ENCODE measurements at regions not wholly inside any gene's neighbourhood (a gene's known extent, or its start where the extent isn't known, plus 50 kb on each side); places are given as distances from the start of the nearest gene placed in this dataset.

DNA sequence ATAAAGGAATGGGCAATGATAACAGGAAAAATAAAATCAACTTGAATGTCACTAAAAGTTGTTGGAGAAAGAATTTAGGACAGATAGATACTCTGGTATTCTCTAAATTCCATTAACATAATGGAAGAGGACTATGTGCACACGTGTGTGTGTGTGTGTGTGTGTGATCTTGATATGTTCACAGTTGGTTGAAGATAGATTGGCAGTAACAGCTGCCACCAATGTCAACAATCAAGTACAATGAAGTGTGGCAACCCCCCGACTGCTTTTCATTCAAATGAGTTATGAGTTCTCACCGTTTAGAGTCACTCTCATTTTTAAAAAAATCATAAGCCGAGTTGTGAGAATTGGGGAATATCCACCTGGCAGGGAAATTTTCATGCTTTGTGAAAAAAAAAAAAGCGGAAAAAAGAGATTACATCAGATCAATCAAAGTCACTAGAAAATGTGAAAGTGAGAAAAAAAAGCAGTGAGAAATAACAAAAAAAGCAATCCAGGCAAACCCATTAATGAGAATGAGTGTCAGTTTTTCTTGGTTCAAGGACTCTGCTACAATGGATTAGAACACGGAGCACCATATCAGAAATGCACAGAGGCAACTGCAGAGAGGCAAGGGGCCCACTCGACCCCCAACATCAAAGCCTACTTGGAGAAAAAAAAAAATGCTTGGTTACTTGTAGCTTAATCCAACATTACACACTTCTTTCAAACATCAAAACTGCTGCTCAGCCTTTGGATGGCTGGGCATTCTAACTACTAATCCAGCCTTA is 414.9 kb upstream of the PITX2 start:
- 47% methylated on average over 7 of the region's 7 CpGs for WGBS
- Histone ChIP-seq H3K9ac (ENCODE audit: low read depth in 1 of 2, low read length in 2 of 2) (no peak overlapping the region), H3K4me1 (ENCODE audit: control insufficient read depth in 4 of 4, insufficient read depth in 4 of 4, low read length in 3 of 4) (no peaks in the 10 kb centered on the region), H3K36me3 (ENCODE audit: control insufficient read depth in 4 of 4, insufficient read depth in 3 of 4, low read depth in 1 of 4, low read length in 3 of 4) (no peaks in the 10 kb centered on the region), H3K27ac (ENCODE audit: low read depth in 1 of 2, low read length in 2 of 2) (no peak overlapping the region), H3K9me3 (ENCODE audit: control insufficient read depth in 4 of 4, low read length in 3 of 4) (no peaks in the 10 kb centered on the region), H3K27me3 (ENCODE audit: control insufficient read depth in 4 of 4, insufficient read depth in 4 of 4, low read length in 3 of 4) (no peaks in the 10 kb centered on the region), H3K4me3 (ENCODE audit: low read depth in 1 of 3, low read length in 3 of 3) (no peak overlapping the region)
- no peak for TF ChIP-seq EGR1 (IDR thresholded peaks at IDR 0.05; ENCODE audit: low read depth in 2 of 2)
- no peak for TF ChIP-seq RAD21 (IDR thresholded peaks at IDR 0.05)
- TF ChIP-seq, protein P1, sequence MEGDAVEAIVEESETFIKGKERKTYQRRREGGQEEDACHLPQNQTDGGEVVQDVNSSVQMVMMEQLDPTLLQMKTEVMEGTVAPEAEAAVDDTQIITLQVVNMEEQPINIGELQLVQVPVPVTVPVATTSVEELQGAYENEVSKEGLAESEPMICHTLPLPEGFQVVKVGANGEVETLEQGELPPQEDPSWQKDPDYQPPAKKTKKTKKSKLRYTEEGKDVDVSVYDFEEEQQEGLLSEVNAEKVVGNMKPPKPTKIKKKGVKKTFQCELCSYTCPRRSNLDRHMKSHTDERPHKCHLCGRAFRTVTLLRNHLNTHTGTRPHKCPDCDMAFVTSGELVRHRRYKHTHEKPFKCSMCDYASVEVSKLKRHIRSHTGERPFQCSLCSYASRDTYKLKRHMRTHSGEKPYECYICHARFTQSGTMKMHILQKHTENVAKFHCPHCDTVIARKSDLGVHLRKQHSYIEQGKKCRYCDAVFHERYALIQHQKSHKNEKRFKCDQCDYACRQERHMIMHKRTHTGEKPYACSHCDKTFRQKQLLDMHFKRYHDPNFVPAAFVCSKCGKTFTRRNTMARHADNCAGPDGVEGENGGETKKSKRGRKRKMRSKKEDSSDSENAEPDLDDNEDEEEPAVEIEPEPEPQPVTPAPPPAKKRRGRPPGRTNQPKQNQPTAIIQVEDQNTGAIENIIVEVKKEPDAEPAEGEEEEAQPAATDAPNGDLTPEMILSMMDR (IDR thresholded peaks at IDR 0.05; ENCODE audit: low read depth, low read length, missing input control): no peak
- TF ChIP-seq, protein P2, sequence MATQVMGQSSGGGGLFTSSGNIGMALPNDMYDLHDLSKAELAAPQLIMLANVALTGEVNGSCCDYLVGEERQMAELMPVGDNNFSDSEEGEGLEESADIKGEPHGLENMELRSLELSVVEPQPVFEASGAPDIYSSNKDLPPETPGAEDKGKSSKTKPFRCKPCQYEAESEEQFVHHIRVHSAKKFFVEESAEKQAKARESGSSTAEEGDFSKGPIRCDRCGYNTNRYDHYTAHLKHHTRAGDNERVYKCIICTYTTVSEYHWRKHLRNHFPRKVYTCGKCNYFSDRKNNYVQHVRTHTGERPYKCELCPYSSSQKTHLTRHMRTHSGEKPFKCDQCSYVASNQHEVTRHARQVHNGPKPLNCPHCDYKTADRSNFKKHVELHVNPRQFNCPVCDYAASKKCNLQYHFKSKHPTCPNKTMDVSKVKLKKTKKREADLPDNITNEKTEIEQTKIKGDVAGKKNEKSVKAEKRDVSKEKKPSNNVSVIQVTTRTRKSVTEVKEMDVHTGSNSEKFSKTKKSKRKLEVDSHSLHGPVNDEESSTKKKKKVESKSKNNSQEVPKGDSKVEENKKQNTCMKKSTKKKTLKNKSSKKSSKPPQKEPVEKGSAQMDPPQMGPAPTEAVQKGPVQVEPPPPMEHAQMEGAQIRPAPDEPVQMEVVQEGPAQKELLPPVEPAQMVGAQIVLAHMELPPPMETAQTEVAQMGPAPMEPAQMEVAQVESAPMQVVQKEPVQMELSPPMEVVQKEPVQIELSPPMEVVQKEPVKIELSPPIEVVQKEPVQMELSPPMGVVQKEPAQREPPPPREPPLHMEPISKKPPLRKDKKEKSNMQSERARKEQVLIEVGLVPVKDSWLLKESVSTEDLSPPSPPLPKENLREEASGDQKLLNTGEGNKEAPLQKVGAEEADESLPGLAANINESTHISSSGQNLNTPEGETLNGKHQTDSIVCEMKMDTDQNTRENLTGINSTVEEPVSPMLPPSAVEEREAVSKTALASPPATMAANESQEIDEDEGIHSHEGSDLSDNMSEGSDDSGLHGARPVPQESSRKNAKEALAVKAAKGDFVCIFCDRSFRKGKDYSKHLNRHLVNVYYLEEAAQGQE (IDR thresholded peaks at IDR 0.05): no peak
- TF ChIP-seq FOXA1 (IDR thresholded peaks at IDR 0.05): no peak
- no peak for TF ChIP-seq TAF1 (conservative IDR thresholded peaks at IDR 0.05)
- TF ChIP-seq, protein P3, sequence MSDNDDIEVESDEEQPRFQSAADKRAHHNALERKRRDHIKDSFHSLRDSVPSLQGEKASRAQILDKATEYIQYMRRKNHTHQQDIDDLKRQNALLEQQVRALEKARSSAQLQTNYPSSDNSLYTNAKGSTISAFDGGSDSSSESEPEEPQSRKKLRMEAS (IDR thresholded peaks at IDR 0.05): no peak
- no peak for TF ChIP-seq RXRA (IDR thresholded peaks at IDR 0.05)
- TF ChIP-seq, protein P4, sequence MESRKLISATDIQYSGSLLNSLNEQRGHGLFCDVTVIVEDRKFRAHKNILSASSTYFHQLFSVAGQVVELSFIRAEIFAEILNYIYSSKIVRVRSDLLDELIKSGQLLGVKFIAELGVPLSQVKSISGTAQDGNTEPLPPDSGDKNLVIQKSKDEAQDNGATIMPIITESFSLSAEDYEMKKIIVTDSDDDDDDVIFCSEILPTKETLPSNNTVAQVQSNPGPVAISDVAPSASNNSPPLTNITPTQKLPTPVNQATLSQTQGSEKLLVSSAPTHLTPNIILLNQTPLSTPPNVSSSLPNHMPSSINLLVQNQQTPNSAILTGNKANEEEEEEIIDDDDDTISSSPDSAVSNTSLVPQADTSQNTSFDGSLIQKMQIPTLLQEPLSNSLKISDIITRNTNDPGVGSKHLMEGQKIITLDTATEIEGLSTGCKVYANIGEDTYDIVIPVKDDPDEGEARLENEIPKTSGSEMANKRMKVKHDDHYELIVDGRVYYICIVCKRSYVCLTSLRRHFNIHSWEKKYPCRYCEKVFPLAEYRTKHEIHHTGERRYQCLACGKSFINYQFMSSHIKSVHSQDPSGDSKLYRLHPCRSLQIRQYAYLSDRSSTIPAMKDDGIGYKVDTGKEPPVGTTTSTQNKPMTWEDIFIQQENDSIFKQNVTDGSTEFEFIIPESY (IDR thresholded peaks at IDR 0.05): no peak
- TF ChIP-seq, protein P5, sequence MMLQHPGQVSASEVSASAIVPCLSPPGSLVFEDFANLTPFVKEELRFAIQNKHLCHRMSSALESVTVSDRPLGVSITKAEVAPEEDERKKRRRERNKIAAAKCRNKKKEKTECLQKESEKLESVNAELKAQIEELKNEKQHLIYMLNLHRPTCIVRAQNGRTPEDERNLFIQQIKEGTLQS (IDR thresholded peaks at IDR 0.05): no peak
- DNase-seq (ENCODE audit: low spot score): no peak

DNA sequence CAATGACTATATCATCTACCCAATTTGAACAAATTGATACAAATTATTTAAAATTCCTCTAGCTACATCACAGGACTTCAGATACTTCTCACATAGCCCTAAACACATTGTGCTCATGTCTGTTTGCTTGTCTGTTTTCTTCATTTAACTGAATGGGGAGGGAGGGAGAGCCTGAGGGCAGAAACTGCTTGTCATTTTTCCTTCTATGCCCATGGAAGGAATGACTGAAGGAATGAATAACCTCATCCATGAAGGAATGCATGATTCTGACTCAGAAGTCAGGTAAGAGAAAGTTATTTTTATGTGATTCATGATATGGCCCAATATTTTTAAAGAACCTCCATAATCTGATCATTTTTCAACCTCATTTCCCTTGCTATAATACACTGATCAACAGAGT is 418.0 kb upstream of the PITX2 start:
- no peak overlapping the region for H3K9ac ChIP-seq (ENCODE audit: low read depth in 1 of 2, low read length in 2 of 2)
- no peak overlapping the region for H3K4me3 ChIP-seq (ENCODE audit: low read depth in 1 of 3, low read length in 3 of 3)
- H3K27ac ChIP-seq (ENCODE audit: low read depth in 1 of 2, low read length in 2 of 2): no peak overlapping the region
- H3K36me3 ChIP-seq (ENCODE audit: control insufficient read depth in 4 of 4, insufficient read depth in 3 of 4, low read depth in 1 of 4, low read length in 3 of 4): no peaks in the 10 kb centered on the region
- DNase-seq (ENCODE audit: low spot score): no peak
- H3K27me3 ChIP-seq (ENCODE audit: control insufficient read depth in 4 of 4, insufficient read depth in 4 of 4, low read length in 3 of 4): peaks cover 0 to 3% (median 0%) of the 10 kb centered on the region in 4 donors
- no peaks in the 10 kb centered on the region for H3K9me3 ChIP-seq (ENCODE audit: control insufficient read depth in 4 of 4, low read length in 3 of 4)
- H3K4me1 ChIP-seq (ENCODE audit: control insufficient read depth in 4 of 4, insufficient read depth in 4 of 4, low read length in 3 of 4): no peaks in the 10 kb centered on the region
- TF ChIP-seq RAD21 (IDR thresholded peaks at IDR 0.05): no peak
- TF ChIP-seq FOXA2 (IDR thresholded peaks at IDR 0.05): no peak
- no peak for TF ChIP-seq SP1 (IDR thresholded peaks at IDR 0.05)
- no peak for TF ChIP-seq TAF1 (conservative IDR thresholded peaks at IDR 0.05)
- TF ChIP-seq, protein P4 (IDR thresholded peaks at IDR 0.05): no peak
- no peak for TF ChIP-seq RXRA (IDR thresholded peaks at IDR 0.05)
- TF ChIP-seq HNF4G (IDR thresholded peaks at IDR 0.05): no peak

Data from liver (tissue), 8 donors.